DND-41 (cell line): ENCODE measurements at regions not wholly inside any gene's neighbourhood (a gene's known extent, or its start where the extent isn't known, plus 50 kb on each side); places are given as distances from the start of the nearest gene placed in this dataset.

ENCODE experiments used
- CTCF ChIP-seq: IDR thresholded peaks from 2 replicates; pipeline ENCODE4 v1.5.1; 2012; ENCODE audit warnings: borderline replicate concordance, low read length, moderate library complexity, mild to moderate bottlenecking; ENCODE audit not compliant: poor library complexity, severe bottlenecking; ENCODE audit errors: extremely low read depth
- EZH2 ChIP-seq: IDR thresholded peaks from 3 replicates; pipeline ENCODE4 v1.6.1; 2012; ENCODE audit warnings: borderline replicate concordance, low read depth, mild to moderate bottlenecking, moderate library complexity, low read length, inconsistent platforms; ENCODE audit not compliant: severe bottlenecking

- TF ChIP-seq CTCF (no peak), EZH2 (no peak)
These were observed 77.6 kb upstream of the SFMBT2 start for GRCh38 chr10:7488418-7488829.
